ENCODE measurements at regions not wholly inside any gene's neighbourhood (a gene's known extent, or its start where the extent isn't known, plus 50 kb on each side); places are given as distances from the start of the nearest gene placed in this dataset.
"Not testable (repeated sequence)": the region's sequence is repeated elsewhere in the genome, so short reads cannot be mapped to it uniquely, and the experiment has no call there.

DNA sequence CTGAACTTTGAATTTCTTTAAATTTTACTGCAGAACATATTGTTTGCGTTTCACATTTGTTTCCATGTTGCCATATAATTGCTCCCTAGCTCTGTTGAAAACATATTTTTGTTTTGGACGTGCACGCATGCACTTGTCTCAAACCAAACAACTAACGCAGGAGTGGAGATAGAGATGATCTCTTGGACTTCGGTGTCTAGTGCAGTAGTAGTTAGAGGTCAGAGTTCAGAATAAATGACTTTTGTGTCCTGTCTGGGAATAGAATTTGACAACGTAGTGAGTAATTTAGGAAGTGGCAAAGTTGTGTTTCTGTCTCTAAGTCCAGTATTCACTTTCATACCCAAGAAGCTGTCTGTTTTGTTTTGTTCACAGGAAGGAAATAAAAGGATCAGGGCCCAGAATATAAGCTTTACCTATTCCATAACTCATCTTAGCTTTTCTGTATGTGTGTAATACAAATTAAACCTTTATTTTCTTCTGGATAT is 173.8 kb downstream of the AEBP2 start:
- in situ Hi-C loops (cut with MboI; ENCODE audit: low sequenced_read_pairs), result no loop called here
- Histone ChIP-seq H3K4me3 (no peak overlapping the region), H3K4me1 (peaks cover 8% of the 10 kb centered on the region), H3K9me3 (no peaks in the 10 kb centered on the region), H3K36me3 (replicated peaks) (no peaks in the 10 kb centered on the region), H3K27me3 (ENCODE audit: low read depth) (no peaks in the 10 kb centered on the region)
- no peak for DNase-seq (ENCODE audit: low spot score in 2 of 2)

DNA sequence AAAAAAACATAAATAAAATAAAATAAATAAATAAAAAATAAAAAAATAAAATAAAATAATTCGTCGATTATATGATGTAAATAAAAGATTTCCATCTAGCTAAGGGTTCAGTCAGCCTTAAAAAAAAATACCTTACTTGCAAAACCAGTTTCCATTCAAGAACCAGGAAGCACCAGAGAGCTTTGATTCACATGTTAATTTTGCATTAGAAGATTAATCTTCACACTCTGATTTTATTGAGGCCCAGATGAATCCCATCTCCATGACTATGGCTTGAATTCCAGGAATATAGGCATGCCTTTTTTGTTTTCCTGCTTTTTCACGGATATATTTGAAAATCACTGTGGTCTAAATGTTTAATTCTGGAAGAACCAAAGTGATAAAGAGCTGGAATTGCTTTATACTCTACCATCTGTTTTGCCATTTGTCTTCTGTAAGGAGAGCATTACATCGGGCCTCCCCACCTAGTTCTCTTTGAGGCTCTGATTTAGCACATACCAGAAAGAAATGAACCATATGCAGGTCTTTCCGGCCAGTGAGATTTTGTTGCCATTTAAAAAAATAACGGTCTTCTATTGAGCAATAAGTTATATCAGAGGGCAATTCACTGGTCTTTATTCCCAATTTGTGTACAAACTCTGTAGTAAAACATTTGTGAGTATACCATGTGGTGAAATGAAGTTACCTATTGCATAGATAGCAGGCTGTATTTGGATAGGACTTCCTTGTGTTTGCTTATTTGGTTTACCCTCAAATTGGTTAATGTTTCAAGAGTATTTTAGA is 175.5 kb downstream of the AEBP2 start:
- Histone ChIP-seq H3K36me3 (replicated peaks) (no peaks in the 10 kb centered on the region), H3K4me3 (no peak overlapping the region), H3K4me1 (peaks cover 8% of the 10 kb centered on the region), H3K9me3 (no peaks in the 10 kb centered on the region), H3K27me3 (ENCODE audit: low read depth) (no peaks in the 10 kb centered on the region)
- peak; percentile 27 to 88 for DNase-seq (ENCODE audit: low spot score in 2 of 2)
- in situ Hi-C loops (cut with MboI; ENCODE audit: low sequenced_read_pairs), result no loop called here

DNA sequence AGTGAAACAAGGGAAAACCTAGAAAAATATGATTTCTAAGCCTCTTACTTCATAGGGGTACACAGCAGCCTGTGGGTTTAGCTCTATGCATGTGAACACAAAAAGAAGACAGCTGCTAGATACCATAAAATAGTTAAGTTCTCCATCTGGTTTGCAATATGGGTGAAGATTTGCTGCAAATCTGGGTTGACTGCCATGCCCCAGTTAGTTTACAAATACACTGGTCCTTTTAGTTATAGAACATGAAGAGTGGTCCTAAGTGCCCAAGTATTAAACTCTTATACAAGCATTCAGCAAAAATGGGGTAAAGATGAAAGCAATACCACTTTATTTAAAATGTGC is 176.1 kb downstream of the AEBP2 start:
- H3K4me1 ChIP-seq, result peaks cover 8% of the 10 kb centered on the region
- no peak overlapping the region for H3K4me3 ChIP-seq
- H3K27me3 ChIP-seq (ENCODE audit: low read depth), result no peaks in the 10 kb centered on the region
- no peaks in the 10 kb centered on the region for H3K9me3 ChIP-seq
- in situ Hi-C loops (cut with MboI; ENCODE audit: low sequenced_read_pairs), result no loop called here
- H3K36me3 ChIP-seq (replicated peaks), result no peaks in the 10 kb centered on the region
- no peak for DNase-seq (ENCODE audit: low spot score in 2 of 2)

DNA sequence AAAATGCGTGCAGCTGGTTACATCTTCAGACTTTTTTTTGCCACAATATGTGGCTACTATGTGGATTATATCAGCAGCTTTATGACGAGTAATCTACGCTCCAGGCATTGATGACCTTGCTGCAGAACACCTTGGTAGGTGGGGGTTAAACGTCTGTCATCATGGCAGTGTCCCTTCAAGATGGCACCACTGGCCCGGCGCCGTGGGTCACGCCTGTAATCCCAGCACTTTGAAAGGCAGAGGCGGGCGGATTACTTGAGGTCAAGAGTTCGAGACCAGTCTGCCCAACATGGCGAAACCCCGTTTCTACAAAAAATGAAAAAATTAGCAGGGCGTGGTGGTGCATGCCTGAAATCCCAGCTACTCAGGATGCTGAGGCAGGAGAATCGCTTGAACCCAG is 177.5 kb downstream of the AEBP2 start:
- no peaks in the 10 kb centered on the region for H3K27me3 ChIP-seq (ENCODE audit: low read depth)
- no peak overlapping the region for H3K4me3 ChIP-seq
- peaks cover 8% of the 10 kb centered on the region for H3K4me1 ChIP-seq
- in situ Hi-C loops (cut with MboI; ENCODE audit: low sequenced_read_pairs), result no loop called here
- no peaks in the 10 kb centered on the region for H3K36me3 ChIP-seq (replicated peaks)
- no peak for DNase-seq (ENCODE audit: low spot score in 2 of 2)
- no peaks in the 10 kb centered on the region for H3K9me3 ChIP-seq

DNA sequence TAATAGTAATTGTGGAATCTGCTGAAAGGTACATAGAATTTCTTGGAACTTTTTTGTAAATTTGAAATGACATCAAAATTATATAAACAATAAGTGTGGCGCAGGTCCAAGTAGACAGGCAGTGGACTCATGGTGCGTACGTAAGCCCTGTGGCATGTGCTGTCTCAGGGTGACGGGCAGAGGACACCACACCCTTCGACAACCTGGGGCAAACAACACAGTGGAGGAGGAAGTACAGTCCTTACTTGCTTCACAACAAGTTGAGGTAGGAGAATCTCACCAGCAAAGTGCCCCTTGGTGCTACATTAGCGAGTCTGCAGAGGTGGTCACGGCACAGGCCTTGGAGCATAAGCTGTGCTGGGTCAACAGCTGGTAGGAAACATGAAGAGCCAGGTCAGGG is 180.9 kb downstream of the AEBP2 start:
- DNase-seq (ENCODE audit: low spot score in 2 of 2), result no peak
- Histone ChIP-seq H3K4me3 (no peak overlapping the region), H3K4me1 (peaks cover 5% of the 10 kb centered on the region), H3K27me3 (ENCODE audit: low read depth) (no peaks in the 10 kb centered on the region), H3K9me3 (no peaks in the 10 kb centered on the region), H3K36me3 (replicated peaks) (no peaks in the 10 kb centered on the region)
- in situ Hi-C loops (cut with MboI; ENCODE audit: low sequenced_read_pairs), result no loop called here

DNA sequence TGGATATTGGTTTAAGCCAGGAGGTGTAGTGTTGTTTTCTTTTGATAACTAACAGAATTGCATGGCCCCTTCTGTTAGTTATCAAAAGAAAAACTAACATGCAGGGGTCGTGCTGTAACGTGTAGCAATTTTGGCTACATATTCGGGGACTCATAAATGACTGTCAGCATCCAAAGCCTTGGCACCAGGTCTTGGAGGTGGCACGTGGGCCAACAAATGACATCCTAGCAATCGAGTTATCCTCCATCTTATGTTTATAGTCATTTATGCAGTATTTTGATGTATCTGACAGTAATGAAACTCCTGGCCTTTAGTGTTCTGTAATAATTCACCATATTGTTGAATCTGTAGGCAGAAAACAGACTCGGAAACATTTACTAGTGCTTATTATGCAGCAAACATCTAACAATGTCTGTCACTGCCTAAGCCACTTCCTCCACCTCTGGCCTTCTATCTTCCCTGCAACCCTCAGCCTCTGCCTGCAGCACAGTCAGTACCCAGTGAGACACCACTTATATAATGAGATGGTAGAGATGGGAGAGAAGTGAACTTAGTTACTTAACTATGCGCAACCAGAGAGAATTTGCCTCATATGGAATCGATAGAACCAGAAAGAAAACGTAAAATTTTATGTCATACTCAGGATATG is 184.6 kb downstream of the AEBP2 start:
- Histone ChIP-seq H3K27me3 (ENCODE audit: low read depth) (no peaks in the 10 kb centered on the region), H3K4me3 (no peak overlapping the region), H3K36me3 (replicated peaks) (no peaks in the 10 kb centered on the region), H3K9me3 (no peaks in the 10 kb centered on the region; the same call in 1 of the 2 replicates), H3K4me1 (peaks cover 3% of the 10 kb centered on the region; the same call in 1 of the 2 replicates)
- no peak for DNase-seq (ENCODE audit: low spot score in 2 of 2)
- in situ Hi-C loops (cut with MboI; ENCODE audit: low sequenced_read_pairs), result no loop called here

DNA sequence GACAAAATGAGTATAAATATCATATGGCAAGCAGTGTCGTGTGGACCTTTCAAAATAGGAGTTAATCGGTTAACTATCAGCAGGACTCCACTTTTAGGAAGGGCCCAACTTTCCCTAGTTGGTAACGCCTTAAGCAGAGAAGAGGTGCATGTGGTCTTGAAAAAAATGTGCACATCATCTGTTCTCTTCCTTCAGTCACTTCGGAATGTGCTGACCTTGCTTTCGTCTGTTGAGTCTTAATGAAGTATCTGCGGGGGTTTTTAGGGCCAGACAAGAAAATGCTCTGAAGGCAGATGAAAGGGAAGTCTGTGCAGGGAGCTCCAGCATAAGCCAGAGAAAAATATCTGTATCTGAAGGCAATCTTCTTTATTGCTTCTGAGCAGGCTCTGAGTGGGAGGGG is 185.2 kb downstream of the AEBP2 start:
- no peak for DNase-seq (ENCODE audit: low spot score in 2 of 2)
- no peaks in the 10 kb centered on the region for H3K27me3 ChIP-seq (ENCODE audit: low read depth)
- H3K4me3 ChIP-seq, result no peak overlapping the region
- H3K36me3 ChIP-seq (replicated peaks), result no peaks in the 10 kb centered on the region
- H3K9me3 ChIP-seq, result no peaks in the 10 kb centered on the region; the same call in 1 of the 2 replicates
- in situ Hi-C loops (cut with MboI; ENCODE audit: low sequenced_read_pairs), result no loop called here
- peaks cover 3% of the 10 kb centered on the region; the same call in 1 of the 2 replicates for H3K4me1 ChIP-seq

DNA sequence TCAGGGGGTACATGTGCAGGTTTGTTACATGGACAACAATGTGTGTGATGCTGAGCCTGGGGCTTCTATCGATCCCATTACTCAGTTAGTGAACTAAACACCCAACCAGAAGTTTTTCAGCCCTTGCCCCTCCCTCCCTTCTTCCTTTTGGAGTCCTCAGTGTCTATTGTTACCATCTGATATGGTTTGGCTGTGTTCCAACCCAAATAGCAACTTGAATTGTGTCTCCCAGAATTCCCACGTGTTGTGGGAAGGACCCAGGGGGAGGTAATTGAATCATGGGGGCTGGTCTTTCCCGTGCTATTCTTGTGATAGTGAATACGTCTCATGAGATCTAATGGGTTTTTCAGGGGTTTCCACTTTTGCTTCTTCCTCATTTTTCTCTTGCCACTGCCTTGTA is 186.3 kb downstream of the AEBP2 start:
- H3K4me1 ChIP-seq; in situ Hi-C loops (cut with MboI; ENCODE audit: low sequenced_read_pairs); H3K27me3 ChIP-seq (ENCODE audit: low read depth); H3K9me3 ChIP-seq; H3K4me3 ChIP-seq; DNase-seq (ENCODE audit: low spot score in 2 of 2); H3K36me3 ChIP-seq (replicated peaks): not testable (repeated sequence)

DNA sequence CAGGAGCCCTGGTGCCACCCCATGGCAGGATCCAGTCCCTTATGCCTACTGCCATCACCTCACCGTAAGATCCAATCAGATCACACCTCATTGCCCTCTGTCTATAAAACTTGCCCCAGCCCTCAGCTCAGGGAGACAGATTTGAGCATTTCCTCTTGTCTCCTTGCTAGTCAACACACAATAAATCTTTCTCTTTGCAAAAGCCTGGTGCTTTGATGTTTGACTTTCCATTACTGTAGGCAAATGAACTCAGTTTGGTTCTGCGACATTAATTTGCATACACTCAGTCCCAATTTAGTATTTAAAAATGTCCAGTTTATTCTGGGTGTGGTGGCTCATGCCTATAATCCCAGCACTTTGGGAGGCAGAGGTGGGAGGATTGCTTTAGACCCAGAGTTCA is 188.4 kb downstream of the AEBP2 start:
- in situ Hi-C loops (cut with MboI; ENCODE audit: low sequenced_read_pairs), result no loop called here
- Histone ChIP-seq H3K4me1 (no peaks in the 10 kb centered on the region), H3K27me3 (ENCODE audit: low read depth) (no peaks in the 10 kb centered on the region), H3K9me3 (no peaks in the 10 kb centered on the region; the same call in 1 of the 2 replicates), H3K4me3 (no peak overlapping the region), H3K36me3 (replicated peaks) (no peaks in the 10 kb centered on the region)
- no peak for DNase-seq (ENCODE audit: low spot score in 2 of 2)

DNA sequence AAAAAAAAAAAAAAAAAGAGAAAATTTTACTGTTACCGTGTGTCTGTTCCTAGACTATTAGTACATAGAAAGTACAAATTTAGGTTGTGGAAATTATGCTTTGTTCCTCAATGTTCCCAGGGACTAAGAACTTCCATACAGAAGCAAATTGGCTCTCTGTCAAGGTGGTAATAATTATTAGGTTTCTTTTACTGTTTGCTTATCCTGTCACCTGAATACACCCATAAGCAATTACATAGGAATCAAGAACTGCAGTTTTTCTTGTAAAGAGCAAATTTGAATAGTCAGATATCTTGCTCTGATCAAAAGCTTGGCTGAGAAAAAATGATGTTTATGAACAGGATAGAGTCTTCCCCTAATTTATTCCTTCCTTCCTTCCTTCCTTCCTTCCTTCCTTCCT is 191.2 kb downstream of the AEBP2 start:
- Histone ChIP-seq H3K36me3 (replicated peaks) (no peaks in the 10 kb centered on the region), H3K27me3 (ENCODE audit: low read depth) (no peaks in the 10 kb centered on the region), H3K4me1 (no peaks in the 10 kb centered on the region), H3K9me3 (no peaks in the 10 kb centered on the region; the same call in 1 of the 2 replicates), H3K4me3 (no peak overlapping the region)
- in situ Hi-C loops (cut with MboI; ENCODE audit: low sequenced_read_pairs), result no loop called here
- DNase-seq (ENCODE audit: low spot score in 2 of 2), result no peak

DNA sequence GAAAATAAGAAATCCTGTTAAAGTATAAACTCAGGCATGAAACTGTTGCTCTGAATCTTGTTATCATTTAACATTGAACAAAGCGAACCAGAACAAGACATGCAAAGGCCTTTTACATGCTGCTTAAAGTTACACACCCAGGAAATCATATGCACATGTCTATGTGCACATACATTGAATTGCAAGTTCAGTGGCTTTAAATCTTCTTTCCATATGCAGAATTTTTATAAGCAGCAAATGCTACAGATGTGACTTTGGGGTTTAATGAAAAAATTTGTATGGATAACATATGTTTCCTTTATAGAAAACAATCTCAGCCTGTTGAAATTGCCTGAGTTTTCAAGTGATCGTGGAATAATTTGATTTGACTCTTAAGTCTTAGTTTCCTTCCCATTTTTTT is 193.9 kb downstream of the AEBP2 start:
- no peaks in the 10 kb centered on the region for H3K9me3 ChIP-seq
- H3K27me3 ChIP-seq (ENCODE audit: low read depth), result no peaks in the 10 kb centered on the region

DNA sequence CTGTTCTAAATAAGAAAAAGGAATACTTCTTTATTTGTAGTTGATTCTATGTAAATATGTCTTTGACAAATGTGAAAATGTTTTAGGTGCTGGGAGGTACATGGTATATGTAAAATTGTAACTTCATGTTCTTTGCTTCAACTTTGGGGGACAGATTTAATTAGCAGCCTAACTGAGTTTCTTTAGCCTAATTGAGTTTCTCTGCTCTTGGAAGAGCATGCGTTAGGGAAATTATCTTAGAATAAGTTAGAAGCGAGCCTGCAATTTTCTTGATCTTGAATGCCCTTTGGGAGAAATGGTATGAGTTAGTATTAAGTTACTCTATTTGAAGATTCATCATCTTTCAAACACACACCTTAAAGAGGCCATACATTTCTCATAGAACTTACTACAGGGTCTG is 194.3 kb downstream of the AEBP2 start:
- Histone ChIP-seq H3K4me1 (no peaks in the 10 kb centered on the region), H3K36me3 (replicated peaks) (no peaks in the 10 kb centered on the region), H3K4me3 (no peak overlapping the region), H3K27me3 (ENCODE audit: low read depth) (no peaks in the 10 kb centered on the region), H3K9me3 (no peaks in the 10 kb centered on the region)
- DNase-seq (ENCODE audit: low spot score in 2 of 2), result no peak
- in situ Hi-C loops (cut with MboI; ENCODE audit: low sequenced_read_pairs), result no loop called here

More for the DNA sequence above, 193.9 kb downstream of the AEBP2 start:
- Histone ChIP-seq H3K4me3 (no peak overlapping the region), H3K4me1 (no peaks in the 10 kb centered on the region), H3K36me3 (replicated peaks) (no peaks in the 10 kb centered on the region)
- no peak for DNase-seq (ENCODE audit: low spot score in 2 of 2)
- in situ Hi-C loops (cut with MboI; ENCODE audit: low sequenced_read_pairs), result no loop called here

DNA sequence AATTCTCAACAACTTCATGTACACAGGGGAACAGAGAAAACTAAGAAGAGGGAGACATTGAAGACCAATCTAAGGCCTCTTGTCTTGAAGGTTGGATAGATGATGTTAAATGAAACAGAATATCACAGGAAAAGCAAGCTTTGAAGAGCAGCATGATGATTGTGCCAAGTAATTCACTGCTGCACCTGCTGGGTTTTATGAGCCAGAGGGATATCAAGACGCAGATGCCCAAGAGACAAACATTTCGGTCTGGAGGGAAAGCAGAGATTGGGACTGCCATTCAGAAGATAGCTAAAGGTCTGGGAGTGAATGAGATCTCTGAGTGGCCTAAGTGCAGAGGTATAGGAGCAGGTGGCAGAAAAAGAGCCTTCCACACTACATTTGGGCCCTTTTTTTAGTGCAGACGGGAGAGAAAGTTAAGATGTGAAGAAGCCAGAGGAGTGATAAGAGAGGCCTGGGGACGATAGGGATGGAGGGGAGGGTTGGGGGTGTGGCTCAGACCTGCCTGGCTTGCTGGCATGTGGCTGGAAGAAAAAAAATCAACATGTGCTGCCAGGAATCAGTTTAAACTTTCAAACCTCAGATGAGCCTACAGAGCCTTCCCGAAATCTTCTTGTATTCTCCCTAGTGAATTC is 200.6 kb downstream of the AEBP2 start:
- H3K4me1 ChIP-seq, result no peaks in the 10 kb centered on the region
- no peaks in the 10 kb centered on the region for H3K9me3 ChIP-seq
- H3K4me3 ChIP-seq, result no peak overlapping the region
- H3K27me3 ChIP-seq (ENCODE audit: low read depth), result no peaks in the 10 kb centered on the region
- H3K36me3 ChIP-seq (replicated peaks), result no peaks in the 10 kb centered on the region
- in situ Hi-C loops (cut with MboI; ENCODE audit: low sequenced_read_pairs), result no loop called here
- no peak for DNase-seq (ENCODE audit: low spot score in 2 of 2)

Data from HAP-1 (cell line).